ENCODE measurements at regions not wholly inside any gene's neighbourhood (a gene's known extent, or its start where the extent isn't known, plus 50 kb on each side); places are given as distances from the start of the nearest gene placed in this dataset.

- no peak for DNase-seq
These were observed 163.7 kb downstream of the GXYLT1 start for GRCh38 chr12:41981013-41981412.

GRCh38 chr12:41980390-41980789 lies 164.3 kb downstream of the GXYLT1 start:
- DNase-seq: no peak

GRCh38 chr12:41979574-41979973 lies 165.1 kb downstream of the GXYLT1 start:
- DNase-seq: no peak

GRCh38 chr12:41972598-41972997 lies 172.1 kb downstream of the GXYLT1 start:
- no peak for DNase-seq

- no peak for DNase-seq
These were observed 172.5 kb downstream of the GXYLT1 start for GRCh38 chr12:41972196-41972595.

DNA sequence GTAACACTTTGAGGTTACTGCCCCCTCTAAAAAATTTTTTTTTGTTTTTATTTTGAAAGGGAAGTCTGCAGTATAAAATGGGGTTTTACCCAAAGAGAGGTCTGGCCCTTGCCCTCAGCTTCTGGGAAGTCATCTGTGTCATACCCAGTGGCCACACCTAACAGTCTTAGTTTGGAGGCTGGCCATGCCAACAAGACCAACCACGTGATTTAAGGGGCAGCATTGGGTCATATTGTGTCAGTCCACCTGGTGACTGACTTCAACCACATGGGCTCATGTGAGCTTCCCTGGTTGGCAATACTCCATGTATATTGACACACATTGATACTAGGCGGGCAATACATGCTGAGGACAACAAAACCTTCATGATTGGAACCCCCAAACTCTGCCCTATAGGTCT lies 173.9 kb downstream of the GXYLT1 start:
- no peak for DNase-seq

- no peak for DNase-seq
These were observed 176.1 kb downstream of the GXYLT1 start for GRCh38 chr12:41968599-41968998.

- DNase-seq: no peak
These were observed 176.8 kb downstream of the GXYLT1 start for GRCh38 chr12:41967668-41968500.

GRCh38 chr12:41966916-41967315 lies 177.8 kb downstream of the GXYLT1 start:
- DNase-seq: no peak

- DNase-seq: no peak
These were observed 178.7 kb downstream of the GXYLT1 start for GRCh38 chr12:41966001-41966400.

DNA sequence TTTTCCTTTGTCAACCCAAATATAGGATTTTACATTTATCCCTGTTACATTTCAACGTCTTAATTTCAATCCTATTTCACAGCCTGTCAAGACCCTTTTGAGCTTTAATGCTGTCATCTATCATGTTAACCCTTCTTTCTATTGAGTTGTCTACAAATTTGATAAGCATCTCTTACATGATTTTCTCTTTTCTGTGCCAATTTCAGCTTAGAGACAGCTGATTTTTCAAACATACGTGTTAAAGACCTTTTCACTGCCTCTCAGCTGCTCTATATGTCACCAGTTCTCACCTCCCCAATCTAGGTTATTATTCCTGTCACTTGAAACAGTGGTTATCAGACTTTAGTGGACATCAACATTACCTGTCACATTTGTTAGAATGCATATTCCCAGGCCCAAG lies 181.3 kb downstream of the GXYLT1 start:
- DNase-seq: no peak

DNA sequence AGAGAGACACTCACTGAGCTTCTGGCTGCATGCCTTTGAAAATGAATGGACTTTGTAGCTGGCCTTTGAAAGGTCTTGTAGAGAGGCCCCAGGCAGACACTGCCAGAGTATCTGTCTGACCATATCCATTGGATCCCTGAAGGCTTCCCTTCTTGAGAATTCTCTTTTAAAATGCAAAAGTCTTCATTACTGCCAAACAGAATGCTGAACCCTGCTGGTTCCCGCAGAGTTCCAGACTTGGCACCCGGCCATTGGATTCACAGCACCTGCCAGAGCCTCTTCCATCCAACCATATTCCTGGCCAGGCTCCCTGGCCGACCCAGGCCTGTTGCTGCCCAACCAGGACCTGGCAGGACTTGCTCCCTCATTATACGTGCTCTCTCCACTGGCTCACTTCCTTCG lies 182.5 kb downstream of the GXYLT1 start:
- no peak for DNase-seq

- no peak for DNase-seq
These were observed 185.4 kb downstream of the GXYLT1 start for GRCh38 chr12:41959271-41959670.

GRCh38 chr12:41956353-41956752 lies 188.3 kb downstream of the GXYLT1 start:
- no peak for DNase-seq

DNA sequence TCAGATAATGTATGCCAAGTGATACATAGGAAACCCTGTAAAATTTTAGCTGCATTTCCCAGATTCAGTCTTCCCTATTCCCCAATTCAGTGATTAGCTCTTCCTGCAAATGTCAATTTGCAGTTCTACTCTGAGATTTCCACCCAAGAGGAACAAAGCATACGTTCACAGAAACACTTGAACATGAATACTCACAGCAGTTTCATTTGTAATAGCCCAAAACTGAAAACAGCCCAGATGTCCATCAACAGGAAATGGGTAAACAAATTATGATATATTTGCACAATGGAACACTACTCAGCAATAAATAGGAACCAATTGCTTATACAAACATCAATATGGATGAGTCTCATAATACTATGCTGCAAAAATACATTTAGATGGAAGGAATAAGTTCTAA lies 194.2 kb downstream of the GXYLT1 start:
- DNase-seq: no peak

GRCh38 chr12:41946106-41946505 lies 198.6 kb downstream of the GXYLT1 start:
- no peak for DNase-seq

GRCh38 chr12:41944216-41944615 lies 200.5 kb downstream of the GXYLT1 start:
- no peak for DNase-seq

DNA sequence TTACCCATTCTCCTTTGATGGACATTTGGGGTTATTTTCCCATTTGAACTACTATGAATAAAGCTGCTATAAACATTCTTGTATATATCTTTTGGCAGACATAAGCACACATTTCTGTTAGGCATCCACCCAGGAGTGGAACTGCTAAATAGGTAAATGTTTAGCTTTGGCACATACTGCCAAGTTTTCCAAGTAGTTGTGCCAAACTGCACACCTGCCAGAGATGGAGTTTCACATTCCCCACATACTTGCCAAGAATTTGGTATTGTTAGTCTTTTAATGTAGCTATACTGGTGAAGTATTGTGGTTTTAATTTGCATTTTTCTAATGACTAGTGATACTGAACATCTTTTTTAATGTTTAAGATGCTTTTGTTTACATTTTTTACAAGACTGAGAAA lies 201.0 kb downstream of the GXYLT1 start:
- DNase-seq: no peak

GRCh38 chr12:41942354-41942753 lies 202.3 kb downstream of the GXYLT1 start:
- no peak for DNase-seq

GRCh38 chr12:41941079-41941478 lies 203.6 kb downstream of the GXYLT1 start:
- DNase-seq: no peak

DNA sequence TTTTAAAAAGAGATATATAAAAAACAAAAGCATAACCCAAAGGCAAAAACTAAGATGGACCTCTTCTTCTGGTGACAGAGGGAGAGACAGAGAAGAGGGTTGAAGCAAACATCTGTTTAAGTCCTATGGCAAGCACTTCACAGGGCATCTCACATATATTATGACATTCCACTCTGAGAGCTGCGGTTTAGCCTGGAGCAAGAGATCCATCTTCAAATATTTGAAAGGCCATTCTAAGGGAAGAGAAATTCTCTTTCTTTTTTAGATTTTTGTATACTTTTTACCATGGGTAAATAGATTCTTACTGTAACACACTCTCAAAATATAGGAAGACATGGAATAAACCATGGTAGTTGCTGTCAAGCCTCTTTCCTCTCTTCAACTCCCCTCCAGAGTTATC lies 204.1 kb downstream of the GXYLT1 start:
- no peak for DNase-seq

DNA sequence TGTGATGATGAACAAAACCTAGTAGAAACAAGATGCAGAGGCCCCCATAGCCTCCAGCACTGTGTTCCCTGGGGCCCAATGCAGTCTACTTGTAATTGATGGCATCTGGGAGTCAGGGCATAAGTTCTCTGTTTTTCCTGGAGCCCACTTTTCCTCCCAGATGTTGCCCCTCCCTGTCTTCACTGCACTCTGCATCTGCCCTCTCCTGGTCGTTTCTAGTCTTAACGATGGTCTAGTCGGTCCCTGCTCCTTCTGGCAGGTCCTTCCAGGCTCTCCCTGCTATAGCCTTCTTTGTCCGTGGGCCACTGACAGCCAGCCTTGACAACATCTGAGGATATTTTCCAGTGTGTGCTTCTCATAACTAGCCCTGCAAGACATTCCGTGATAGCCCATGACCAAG lies 208.3 kb downstream of the GXYLT1 start:
- DNase-seq: no peak

DNA sequence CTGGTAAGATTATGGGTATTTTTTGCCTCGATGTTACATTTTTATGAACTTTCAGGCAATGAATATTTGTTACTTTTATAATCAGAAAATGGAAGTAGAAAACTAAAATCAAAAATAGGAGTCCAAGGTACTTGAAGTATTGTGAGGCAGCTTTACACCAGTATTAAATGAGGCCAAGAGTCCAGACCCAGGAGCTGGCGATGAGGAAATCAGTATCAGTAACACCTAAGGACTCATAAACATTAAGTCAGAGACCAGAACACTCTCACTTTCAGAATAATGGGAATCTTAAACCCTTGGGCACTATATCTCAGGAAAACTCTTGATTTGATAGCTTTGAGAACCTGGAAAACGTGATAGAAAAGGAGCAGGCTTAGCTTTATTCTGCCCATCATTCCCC lies 208.8 kb downstream of the GXYLT1 start:
- DNase-seq: no peak

- DNase-seq: peak; percentile 50
These were observed 212.1 kb downstream of the GXYLT1 start for GRCh38 chr12:41932470-41932991.

GRCh38 chr12:41930866-41931437 lies 213.7 kb downstream of the GXYLT1 start:
- DNase-seq: no peak
